Breast epithelium (tissue), 4 donors: ENCODE measurements at regions not wholly inside any gene's neighbourhood (a gene's known extent, or its start where the extent isn't known, plus 50 kb on each side); places are given as distances from the start of the nearest gene placed in this dataset.

Experiments used
- DNase-seq, 2 donors: peaks; one replicate each; pipeline ENCODE4 v3.0.0-alpha.2; 2019; ENCODE audit warnings: low spot score in 2 of 2
- H3K27ac ChIP-seq, 2 donors: fragments of 200-600 bp; sonication (generic) in 1 of 2; one replicate each; pipeline ENCODE4 v1.5.1; 2016 to 2019; ENCODE audit warnings: mild to moderate bottlenecking in 1 of 2
- H3K27me3 ChIP-seq, 2 donors: fragments of 200-600 bp; sonication (generic) in 1 of 2; one replicate each; pipeline versions ENCODE4 v1.5.1 to v1.6.0; 2017 to 2019; ENCODE audit warnings: control low read depth in 1 of 2, mild to moderate bottlenecking in 1 of 2
- H3K36me3 ChIP-seq: fragments of 200-600 bp; one replicate; pipeline ENCODE4 v1.5.1; 2019
- H3K4me1 ChIP-seq, 2 donors: fragments of 200-600 bp; sonication (generic); one replicate each; pipeline ENCODE4 v1.5.1; 2016 to 2019; ENCODE audit warnings: control low read depth in 1 of 2
- H3K4me3 ChIP-seq, 3 donors: fragments of 200-600 bp; sonication (generic); 1 replicate in 2 of 3; 2 replicates in 1 of 3; pipeline ENCODE4 v1.5.1; 2016 to 2019; ENCODE audit warnings: mild to moderate bottlenecking in 3 of 3, moderate library complexity in 2 of 3
- H3K9me3 ChIP-seq, 2 donors: fragments of 200-600 bp; sonication (generic) in 1 of 2; one replicate each; pipeline ENCODE4 v1.5.1; 2016 to 2019; ENCODE audit warnings: control low read depth in 1 of 2
- CTCF ChIP-seq, 3 donors: fragments of 450-650 bp; IDR thresholded peaks; one replicate each; pipeline ENCODE4 v1.5.1; 2016 to 2017; ENCODE audit warnings: antibody characterized with exemption in 3 of 3, mild to moderate bottlenecking in 3 of 3, moderate library complexity in 3 of 3
- POLR2A ChIP-seq: fragments of 450-650 bp; IDR thresholded peaks from one replicate; pipeline ENCODE4 v1.6.1; 2016; ENCODE audit warnings: antibody characterized with exemption, mild to moderate bottlenecking, moderate library complexity
- POLR2AphosphoS5 ChIP-seq, 3 donors: sonication (generic); formaldehyde crosslinking; IDR thresholded peaks; one replicate each; pipeline ENCODE4 v1.6.1; 2017; ENCODE audit warnings: antibody characterized with exemption in 3 of 3
- intact Hi-C: fragments of 100-400 bp; cut with DNase I; formaldehyde crosslinking; loops from one replicate; pipeline ENCODE4 v1.15.1; 2023; ENCODE audit warnings: low total_unique reads

GRCh38 chr2:240302933-240303595 is 132.4 kb upstream of the GPC1 start:
- no peak overlapping the region for H3K27ac ChIP-seq
- no peaks in the 10 kb centered on the region for H3K9me3 ChIP-seq
- no peaks in the 10 kb centered on the region for H3K4me1 ChIP-seq
- no peaks in the 10 kb centered on the region for H3K27me3 ChIP-seq
- no peaks in the 10 kb centered on the region for H3K36me3 ChIP-seq
- DNase-seq: no peak
- no peak for TF ChIP-seq POLR2A
- TF ChIP-seq POLR2AphosphoS5 (IDR thresholded peaks at IDR 0.05): no peak
- TF ChIP-seq CTCF (IDR thresholded peaks at IDR 0.05): no peak
- intact Hi-C loops: no loop called here
- no peak overlapping the region for H3K4me3 ChIP-seq

- intact Hi-C loops: no loop called here
- no peak overlapping the region for H3K4me3 ChIP-seq
- no peaks in the 10 kb centered on the region for H3K27me3 ChIP-seq
- no peaks in the 10 kb centered on the region for H3K4me1 ChIP-seq
- peak in 1 of 2 donors; percentile 48 for DNase-seq
- H3K27ac ChIP-seq: no peak overlapping the region
- TF ChIP-seq POLR2AphosphoS5 (IDR thresholded peaks at IDR 0.05): no peak
- H3K36me3 ChIP-seq: no peaks in the 10 kb centered on the region
- no peaks in the 10 kb centered on the region for H3K9me3 ChIP-seq
Observed at GRCh38 chr2:240303896-240304745, 131.3 kb upstream of the GPC1 start.

GRCh38 chr2:240304746-240305161 is 130.7 kb upstream of the GPC1 start:
- Histone ChIP-seq H3K27ac (no peak overlapping the region), H3K4me1 (no peaks in the 10 kb centered on the region), H3K9me3 (no peaks in the 10 kb centered on the region), H3K4me3 (no peak overlapping the region), H3K36me3 (no peaks in the 10 kb centered on the region), H3K27me3 (no peaks in the 10 kb centered on the region)
- intact Hi-C loops: no loop called here
- no peak for TF ChIP-seq POLR2AphosphoS5 (IDR thresholded peaks at IDR 0.05)
- no peak for TF ChIP-seq POLR2A
- TF ChIP-seq CTCF (IDR thresholded peaks at IDR 0.05): no peak
- DNase-seq: peak in 1 of 2 donors; percentile 12

GRCh38 chr2:240305369-240305962 is 130.0 kb upstream of the GPC1 start:
- DNase-seq: no peak
- no peak overlapping the region for H3K4me3 ChIP-seq
- intact Hi-C loops: no loop called here
- no peak overlapping the region for H3K27ac ChIP-seq
- H3K36me3 ChIP-seq: no peaks in the 10 kb centered on the region
- TF ChIP-seq CTCF (IDR thresholded peaks at IDR 0.05): no peak
- no peak for TF ChIP-seq POLR2A
- TF ChIP-seq POLR2AphosphoS5 (IDR thresholded peaks at IDR 0.05): no peak
- no peaks in the 10 kb centered on the region for H3K4me1 ChIP-seq
- H3K27me3 ChIP-seq: no peaks in the 10 kb centered on the region
- H3K9me3 ChIP-seq: no peaks in the 10 kb centered on the region

GRCh38 chr2:240306185-240306584 is 129.3 kb upstream of the GPC1 start:
- Histone ChIP-seq H3K4me3 (no peak overlapping the region), H3K27me3 (no peaks in the 10 kb centered on the region), H3K4me1 (no peaks in the 10 kb centered on the region), H3K27ac (no peak overlapping the region), H3K9me3 (no peaks in the 10 kb centered on the region), H3K36me3 (no peaks in the 10 kb centered on the region)
- no peak for TF ChIP-seq CTCF (IDR thresholded peaks at IDR 0.05)
- no peak for TF ChIP-seq POLR2AphosphoS5 (IDR thresholded peaks at IDR 0.05)
- TF ChIP-seq POLR2A: no peak
- intact Hi-C loops: no loop called here
- peak in 1 of 2 donors; percentile 28 for DNase-seq
